PC-9 (cell line): ENCODE measurements at regions not wholly inside any gene's neighbourhood (a gene's known extent, or its start where the extent isn't known, plus 50 kb on each side); places are given as distances from the start of the nearest gene placed in this dataset.
"Not testable (repeated sequence)": the region's sequence is repeated elsewhere in the genome, so short reads cannot be mapped to it uniquely, and the experiment has no call there.

Source experiments
- EZH2 ChIP-seq: fragments of 200-600 bp; sonication (generic); IDR thresholded peaks from 2 replicates; pipeline ENCODE4 v1.8.0; 2017; ENCODE audit warnings: antibody characterized with exemption, low read depth
- TF ChIP-seq, protein P1 (sequence below): fragments of 200-600 bp; sonication (generic); conservative IDR thresholded peaks from 2 replicates; pipeline ENCODE4 v1.6.1; 2017; ENCODE audit warnings: mixed run types, antibody characterized with exemption, mild to moderate bottlenecking, moderate library complexity

DNA sequence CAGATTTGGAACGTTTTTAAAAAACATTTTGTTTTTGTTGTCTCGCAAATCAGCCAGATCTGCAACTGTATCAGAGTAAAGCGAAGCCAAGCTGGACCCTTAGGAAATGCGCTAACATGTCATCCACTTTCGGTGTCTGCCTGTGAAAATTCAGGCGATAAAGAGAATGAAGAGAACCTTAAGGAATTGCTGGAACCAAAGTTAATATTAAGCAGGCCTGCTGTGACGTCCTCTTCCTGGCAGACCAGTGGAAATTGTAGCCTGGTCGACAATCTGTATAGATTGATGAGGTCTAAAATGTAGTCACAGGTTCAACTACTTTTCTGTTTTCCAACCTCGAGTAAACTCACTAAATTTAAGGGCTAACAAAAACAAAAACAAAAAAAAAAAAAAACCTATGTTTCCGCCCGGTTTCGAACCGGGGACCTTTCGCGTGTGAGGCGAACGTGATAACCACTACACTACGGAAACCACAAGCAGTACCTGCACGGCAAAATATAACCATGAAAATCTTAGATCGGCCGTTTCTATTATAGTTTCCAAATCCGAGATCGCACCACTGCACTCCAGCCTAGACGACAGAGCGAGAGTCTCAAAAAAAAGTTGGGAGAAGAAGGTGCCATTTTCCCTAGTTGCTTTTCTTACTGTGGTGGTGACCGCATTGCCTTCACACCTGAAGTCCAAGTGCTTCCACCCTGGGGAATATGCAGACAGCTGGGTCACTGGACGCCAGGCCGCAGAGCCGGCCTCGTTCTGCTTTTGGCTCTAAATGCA lies 70.2 kb upstream of the FCGR1A start:
- not testable (repeated sequence) for TF ChIP-seq EZH2
- TF ChIP-seq, protein P1, sequence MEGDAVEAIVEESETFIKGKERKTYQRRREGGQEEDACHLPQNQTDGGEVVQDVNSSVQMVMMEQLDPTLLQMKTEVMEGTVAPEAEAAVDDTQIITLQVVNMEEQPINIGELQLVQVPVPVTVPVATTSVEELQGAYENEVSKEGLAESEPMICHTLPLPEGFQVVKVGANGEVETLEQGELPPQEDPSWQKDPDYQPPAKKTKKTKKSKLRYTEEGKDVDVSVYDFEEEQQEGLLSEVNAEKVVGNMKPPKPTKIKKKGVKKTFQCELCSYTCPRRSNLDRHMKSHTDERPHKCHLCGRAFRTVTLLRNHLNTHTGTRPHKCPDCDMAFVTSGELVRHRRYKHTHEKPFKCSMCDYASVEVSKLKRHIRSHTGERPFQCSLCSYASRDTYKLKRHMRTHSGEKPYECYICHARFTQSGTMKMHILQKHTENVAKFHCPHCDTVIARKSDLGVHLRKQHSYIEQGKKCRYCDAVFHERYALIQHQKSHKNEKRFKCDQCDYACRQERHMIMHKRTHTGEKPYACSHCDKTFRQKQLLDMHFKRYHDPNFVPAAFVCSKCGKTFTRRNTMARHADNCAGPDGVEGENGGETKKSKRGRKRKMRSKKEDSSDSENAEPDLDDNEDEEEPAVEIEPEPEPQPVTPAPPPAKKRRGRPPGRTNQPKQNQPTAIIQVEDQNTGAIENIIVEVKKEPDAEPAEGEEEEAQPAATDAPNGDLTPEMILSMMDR: not testable (repeated sequence)
